ENCODE measurements at regions not wholly inside any gene's neighbourhood (a gene's known extent, or its start where the extent isn't known, plus 50 kb on each side); places are given as distances from the start of the nearest gene placed in this dataset.

GRCh38 chr22:48228468-48228867, 1466.0 kb downstream of the TBC1D22A start:
- no peak overlapping the region for H3K27ac ChIP-seq
- no peak for DNase-seq (ENCODE audit: low spot score)
- no peak overlapping the region for H3K4me3 ChIP-seq
- no peak for TF ChIP-seq CTCF (IDR thresholded peaks at IDR 0.05)

- H3K4me3 ChIP-seq = no peak overlapping the region
- no peak overlapping the region for H3K27ac ChIP-seq
- DNase-seq (ENCODE audit: low spot score) = peak; percentile 50
- no peak for TF ChIP-seq CTCF (IDR thresholded peaks at IDR 0.05)
These were observed 1465.0 kb downstream of the TBC1D22A start for GRCh38 chr22:48227341-48228018.

- Histone ChIP-seq H3K4me3 (no peak overlapping the region), H3K27ac (no peak overlapping the region)
- peak; percentile 43 for DNase-seq (ENCODE audit: low spot score)
- TF ChIP-seq CTCF (IDR thresholded peaks at IDR 0.05) = no peak
These were observed 1463.9 kb downstream of the TBC1D22A start for GRCh38 chr22:48226026-48227013.

GRCh38 chr22:48224332-48224731, 1461.9 kb downstream of the TBC1D22A start:
- H3K27ac ChIP-seq = no peak overlapping the region
- no peak for DNase-seq (ENCODE audit: low spot score)

GRCh38 chr22:48223488-48224190, 1461.2 kb downstream of the TBC1D22A start:
- DNase-seq (ENCODE audit: low spot score) = peak; percentile 60
- H3K4me3 ChIP-seq = no peak overlapping the region
- TF ChIP-seq CTCF (IDR thresholded peaks at IDR 0.05) = no peak
- no peak overlapping the region for H3K27ac ChIP-seq

More at GRCh38 chr22:48224332-48224731, 1461.9 kb downstream of the TBC1D22A start:
- no peak for TF ChIP-seq CTCF (IDR thresholded peaks at IDR 0.05)
- no peak overlapping the region for H3K4me3 ChIP-seq

- peak; percentile 64 for DNase-seq (ENCODE audit: low spot score)
- no peak for TF ChIP-seq CTCF (IDR thresholded peaks at IDR 0.05)
These were observed 1460.5 kb downstream of the TBC1D22A start for GRCh38 chr22:48222742-48223487.

More at GRCh38 chr22:48222742-48223487, 1460.5 kb downstream of the TBC1D22A start:
- no peak overlapping the region for H3K4me3 ChIP-seq
- H3K27ac ChIP-seq = no peak overlapping the region
